ENCODE measurements at regions not wholly inside any gene's neighbourhood (a gene's known extent, or its start where the extent isn't known, plus 50 kb on each side); places are given as distances from the start of the nearest gene placed in this dataset.

- no peaks in the 10 kb centered on the region for H4K20me1 ChIP-seq (ENCODE audit: insufficient read depth, poor library complexity, severe bottlenecking)
- H3K9me2 ChIP-seq (replicated peaks; ENCODE audit: insufficient read depth) = no peaks in the 10 kb centered on the region
- TF ChIP-seq CTCF (IDR thresholded peaks at IDR 0.05; ENCODE audit: poor library complexity) (no peak), EZH2 (IDR thresholded peaks at IDR 0.05; ENCODE audit: borderline replicate concordance) (no peak), EZH2phosphoT487 (IDR thresholded peaks at IDR 0.05; ENCODE audit: low read depth, severe bottlenecking, unreplicated experiment) (no peak)
- H3K36me3 ChIP-seq (replicated peaks; ENCODE audit: insufficient read depth, low read depth) = no peaks in the 10 kb centered on the region
- 89% methylated on average over 6 of the region's 6 CpGs for WGBS (ENCODE audit: low lambda C conversion rate, missing lambda C conversion rate)
- DNase-seq (ENCODE audit: low spot score) = no peak
- no peak overlapping the region for H3K4me2 ChIP-seq
- no peak overlapping the region for H3K27ac ChIP-seq
- no peaks in the 10 kb centered on the region for H3K27me3 ChIP-seq
- H3K9me3 ChIP-seq (ENCODE audit: low read depth) = no peaks in the 10 kb centered on the region
- H3K4me3 ChIP-seq = no peak overlapping the region
- no peak overlapping the region for H2AFZ ChIP-seq
- no peaks in the 10 kb centered on the region for H3K79me2 ChIP-seq
- H3K4me1 ChIP-seq (ENCODE audit: insufficient read depth) = no peaks in the 10 kb centered on the region
These were observed 235.1 kb downstream of the ARHGAP12 start for GRCh38 chr10:31693491-31693890.

- no peak overlapping the region for H3K4me3 ChIP-seq
- no peaks in the 10 kb centered on the region for H3K36me3 ChIP-seq (replicated peaks; ENCODE audit: insufficient read depth, low read depth)
- DNase-seq (ENCODE audit: low spot score) = no peak
- no peaks in the 10 kb centered on the region for H3K27me3 ChIP-seq
- no peak for TF ChIP-seq EZH2 (IDR thresholded peaks at IDR 0.05; ENCODE audit: borderline replicate concordance)
- no peak for TF ChIP-seq EZH2phosphoT487 (IDR thresholded peaks at IDR 0.05; ENCODE audit: low read depth, severe bottlenecking, unreplicated experiment)
- no peak for TF ChIP-seq CTCF (IDR thresholded peaks at IDR 0.05; ENCODE audit: poor library complexity)
- H4K20me1 ChIP-seq (ENCODE audit: insufficient read depth, poor library complexity, severe bottlenecking) = no peaks in the 10 kb centered on the region
- H2AFZ ChIP-seq = no peak overlapping the region
- no peaks in the 10 kb centered on the region for H3K9me3 ChIP-seq (ENCODE audit: low read depth)
- no peak overlapping the region for H3K4me2 ChIP-seq
- no peaks in the 10 kb centered on the region for H3K79me2 ChIP-seq
- 81% methylated on average over 1 of the region's 1 CpG for WGBS (ENCODE audit: low lambda C conversion rate, missing lambda C conversion rate)
- no peaks in the 10 kb centered on the region for H3K9me2 ChIP-seq (replicated peaks; ENCODE audit: insufficient read depth)
- no peak overlapping the region for H3K27ac ChIP-seq
- no peaks in the 10 kb centered on the region for H3K4me1 ChIP-seq (ENCODE audit: insufficient read depth)
These were observed 239.4 kb downstream of the ARHGAP12 start for GRCh38 chr10:31689233-31689632.

- DNase-seq (ENCODE audit: low spot score) = no peak
- 88% methylated on average over 3 of the region's 3 CpGs for WGBS (ENCODE audit: low lambda C conversion rate, missing lambda C conversion rate)
These were observed 240.8 kb downstream of the ARHGAP12 start for GRCh38 chr10:31687663-31688482.

More at GRCh38 chr10:31687663-31688482, 240.8 kb downstream of the ARHGAP12 start:
- Histone ChIP-seq H3K9me3 (ENCODE audit: low read depth) (peaks cover 5% of the 10 kb centered on the region), H3K79me2 (no peaks in the 10 kb centered on the region), H3K4me1 (ENCODE audit: insufficient read depth) (no peaks in the 10 kb centered on the region), H4K20me1 (ENCODE audit: insufficient read depth, poor library complexity, severe bottlenecking) (no peaks in the 10 kb centered on the region), H3K36me3 (replicated peaks; ENCODE audit: insufficient read depth, low read depth) (no peaks in the 10 kb centered on the region), H3K4me3 (no peak overlapping the region), H3K9me2 (replicated peaks; ENCODE audit: insufficient read depth) (no peaks in the 10 kb centered on the region), H3K27ac (no peak overlapping the region), H3K4me2 (no peak overlapping the region), H3K27me3 (no peaks in the 10 kb centered on the region), H2AFZ (no peak overlapping the region)
- TF ChIP-seq CTCF (IDR thresholded peaks at IDR 0.05; ENCODE audit: poor library complexity) (no peak), EZH2 (IDR thresholded peaks at IDR 0.05; ENCODE audit: borderline replicate concordance) (no peak), EZH2phosphoT487 (IDR thresholded peaks at IDR 0.05; ENCODE audit: low read depth, severe bottlenecking, unreplicated experiment) (no peak)

Measured in hepatocyte (in vitro differentiated cells).